ENCODE measurements at regions not wholly inside any gene's neighbourhood (a gene's known extent, or its start where the extent isn't known, plus 50 kb on each side); places are given as distances from the start of the nearest gene placed in this dataset.
"Not testable (repeated sequence)": the region's sequence is repeated elsewhere in the genome, so short reads cannot be mapped to it uniquely, and the experiment has no call there.

GRCh38 chr16:27636453-27637240 lies 86.7 kb downstream of the KATNIP start:
- 58% methylated on average over 7 of the region's 7 CpGs for WGBS (ENCODE audit: insufficient coverage)
- no peak overlapping the region for H3K27ac ChIP-seq (ENCODE audit: low read depth, low read length)
- peak in 2 of 6 donors; percentile 28 to 60 for DNase-seq (ENCODE audit: low read depth in 4 of 6, low spot score in 6 of 6)

GRCh38 chr16:27638833-27639560 lies 89.1 kb downstream of the KATNIP start:
- peaks cover 23% of the 10 kb centered on the region for H3K36me3 ChIP-seq (ENCODE audit: control insufficient read depth, insufficient read depth, low read length)
- no peaks in the 10 kb centered on the region for H3K9me3 ChIP-seq (ENCODE audit: control insufficient read depth, insufficient read depth, low read length)
- no peaks in the 10 kb centered on the region for H3K27me3 ChIP-seq (ENCODE audit: control insufficient read depth, insufficient read depth, low read length)
- DNase-seq (ENCODE audit: low read depth in 4 of 6, low spot score in 6 of 6) = peak in 1 of 6 donors; percentile 67
- no peak overlapping the region for H3K4me3 ChIP-seq (ENCODE audit: low read depth, low read length)
- peaks cover 31% of the 10 kb centered on the region for H3K4me1 ChIP-seq (ENCODE audit: control insufficient read depth, insufficient read depth, low read length)
- WGBS (ENCODE audit: insufficient coverage) = 74% methylated on average over 12 of the region's 15 CpGs
- H3K27ac ChIP-seq (ENCODE audit: low read depth, low read length) = no peak overlapping the region

More at GRCh38 chr16:27636453-27637240, 86.7 kb downstream of the KATNIP start:
- H3K4me1 ChIP-seq (ENCODE audit: control insufficient read depth, insufficient read depth, low read length) = peaks cover 31% of the 10 kb centered on the region
- H3K9me3 ChIP-seq (ENCODE audit: control insufficient read depth, insufficient read depth, low read length) = no peaks in the 10 kb centered on the region
- peaks cover 22% of the 10 kb centered on the region for H3K36me3 ChIP-seq (ENCODE audit: control insufficient read depth, insufficient read depth, low read length)
- no peak overlapping the region for H3K4me3 ChIP-seq (ENCODE audit: low read depth, low read length)
- H3K27me3 ChIP-seq (ENCODE audit: control insufficient read depth, insufficient read depth, low read length) = no peaks in the 10 kb centered on the region

- Histone ChIP-seq H3K4me3 (ENCODE audit: low read depth, low read length) (no peak overlapping the region), H3K9me3 (ENCODE audit: control insufficient read depth, insufficient read depth, low read length) (no peaks in the 10 kb centered on the region), H3K27ac (ENCODE audit: low read depth, low read length) (no peak overlapping the region), H3K27me3 (ENCODE audit: control insufficient read depth, insufficient read depth, low read length) (no peaks in the 10 kb centered on the region), H3K4me1 (ENCODE audit: control insufficient read depth, insufficient read depth, low read length) (peaks cover 26% of the 10 kb centered on the region), H3K36me3 (ENCODE audit: control insufficient read depth, insufficient read depth, low read length) (peaks cover 23% of the 10 kb centered on the region)
- peak; percentile 43 to 95 (median 60) for DNase-seq (ENCODE audit: low read depth in 4 of 6, low spot score in 6 of 6)
- 30% methylated on average over 5 of the region's 7 CpGs for WGBS (ENCODE audit: insufficient coverage)
Measured at GRCh38 chr16:27639561-27640276, 89.8 kb downstream of the KATNIP start.

- Histone ChIP-seq H3K9me3 (ENCODE audit: control insufficient read depth, insufficient read depth, low read length) (no peaks in the 10 kb centered on the region), H3K4me1 (ENCODE audit: control insufficient read depth, insufficient read depth, low read length) (peaks cover 26% of the 10 kb centered on the region), H3K4me3 (ENCODE audit: low read depth, low read length) (no peak overlapping the region), H3K36me3 (ENCODE audit: control insufficient read depth, insufficient read depth, low read length) (peaks cover 28% of the 10 kb centered on the region), H3K27ac (ENCODE audit: low read depth, low read length) (no peak overlapping the region), H3K27me3 (ENCODE audit: control insufficient read depth, insufficient read depth, low read length) (no peaks in the 10 kb centered on the region)
- no peak for DNase-seq (ENCODE audit: low read depth in 4 of 6, low spot score in 6 of 6)
- WGBS (ENCODE audit: insufficient coverage) = 88% methylated on average over 4 of the region's 6 CpGs
Measured at GRCh38 chr16:27640277-27640600, 90.3 kb downstream of the KATNIP start.

- Histone ChIP-seq H3K9me3 (ENCODE audit: control insufficient read depth, insufficient read depth, low read length) (no peaks in the 10 kb centered on the region), H3K27me3 (ENCODE audit: control insufficient read depth, insufficient read depth, low read length) (no peaks in the 10 kb centered on the region), H3K27ac (ENCODE audit: low read depth, low read length) (no peak overlapping the region), H3K36me3 (ENCODE audit: control insufficient read depth, insufficient read depth, low read length) (peaks cover 28% of the 10 kb centered on the region), H3K4me3 (ENCODE audit: low read depth, low read length) (no peak overlapping the region), H3K4me1 (ENCODE audit: control insufficient read depth, insufficient read depth, low read length) (peaks cover 23% of the 10 kb centered on the region)
- DNase-seq (ENCODE audit: low read depth in 4 of 6, low spot score in 6 of 6) = no peak
- WGBS (ENCODE audit: insufficient coverage) = 90% methylated on average over 6 of the region's 9 CpGs
Measured at GRCh38 chr16:27641260-27641659, 91.3 kb downstream of the KATNIP start.

GRCh38 chr16:27641734-27642415 lies 91.9 kb downstream of the KATNIP start:
- DNase-seq (ENCODE audit: low read depth in 4 of 6, low spot score in 6 of 6); H3K9me3 ChIP-seq (ENCODE audit: control insufficient read depth, insufficient read depth, low read length): not testable (repeated sequence)
- 100% methylated on average over 5 of the region's 10 CpGs for WGBS (ENCODE audit: insufficient coverage)

GRCh38 chr16:27642756-27643155 lies 92.8 kb downstream of the KATNIP start:
- H3K27me3 ChIP-seq (ENCODE audit: control insufficient read depth, insufficient read depth, low read length) = no peaks in the 10 kb centered on the region

More at GRCh38 chr16:27641734-27642415, 91.9 kb downstream of the KATNIP start:
- H3K27me3 ChIP-seq (ENCODE audit: control insufficient read depth, insufficient read depth, low read length); H3K4me3 ChIP-seq (ENCODE audit: low read depth, low read length); H3K27ac ChIP-seq (ENCODE audit: low read depth, low read length): not testable (repeated sequence)
- Histone ChIP-seq H3K36me3 (ENCODE audit: control insufficient read depth, insufficient read depth, low read length) (peaks cover 28% of the 10 kb centered on the region), H3K4me1 (ENCODE audit: control insufficient read depth, insufficient read depth, low read length) (peaks cover 17% of the 10 kb centered on the region)

GRCh38 chr16:27644165-27644564 lies 94.2 kb downstream of the KATNIP start:
- no peaks in the 10 kb centered on the region for H3K9me3 ChIP-seq (ENCODE audit: control insufficient read depth, insufficient read depth, low read length)
- 62% methylated on average over 8 of the region's 8 CpGs for WGBS (ENCODE audit: insufficient coverage)
- peaks cover 4% of the 10 kb centered on the region for H3K4me1 ChIP-seq (ENCODE audit: control insufficient read depth, insufficient read depth, low read length)
- no peak overlapping the region for H3K4me3 ChIP-seq (ENCODE audit: low read depth, low read length)
- no peak overlapping the region for H3K27ac ChIP-seq (ENCODE audit: low read depth, low read length)
- H3K27me3 ChIP-seq (ENCODE audit: control insufficient read depth, insufficient read depth, low read length) = no peaks in the 10 kb centered on the region
- peaks cover 20% of the 10 kb centered on the region for H3K36me3 ChIP-seq (ENCODE audit: control insufficient read depth, insufficient read depth, low read length)
- peak in 1 of 6 donors; percentile 3 for DNase-seq (ENCODE audit: low read depth in 4 of 6, low spot score in 6 of 6)

More at GRCh38 chr16:27642756-27643155, 92.8 kb downstream of the KATNIP start:
- H3K36me3 ChIP-seq (ENCODE audit: control insufficient read depth, insufficient read depth, low read length) = peaks cover 19% of the 10 kb centered on the region
- WGBS (ENCODE audit: insufficient coverage) = 71% methylated on average over 2 of the region's 4 CpGs
- H3K9me3 ChIP-seq (ENCODE audit: control insufficient read depth, insufficient read depth, low read length) = no peaks in the 10 kb centered on the region
- peak in 2 of 6 donors; percentile 17 to 49 for DNase-seq (ENCODE audit: low read depth in 4 of 6, low spot score in 6 of 6)
- H3K27ac ChIP-seq (ENCODE audit: low read depth, low read length) = no peak overlapping the region
- H3K4me3 ChIP-seq (ENCODE audit: low read depth, low read length) = no peak overlapping the region
- H3K4me1 ChIP-seq (ENCODE audit: control insufficient read depth, insufficient read depth, low read length) = peaks cover 8% of the 10 kb centered on the region

GRCh38 chr16:27645396-27645795 lies 95.5 kb downstream of the KATNIP start:
- no peak for DNase-seq (ENCODE audit: low read depth in 4 of 6, low spot score in 6 of 6)

More at GRCh38 chr16:27645396-27645795, 95.5 kb downstream of the KATNIP start:
- no peaks in the 10 kb centered on the region for H3K4me1 ChIP-seq (ENCODE audit: control insufficient read depth, insufficient read depth, low read length)
- H3K4me3 ChIP-seq (ENCODE audit: low read depth, low read length) = no peak overlapping the region
- 92% methylated on average over 2 of the region's 5 CpGs for WGBS (ENCODE audit: insufficient coverage)
- no peaks in the 10 kb centered on the region for H3K9me3 ChIP-seq (ENCODE audit: control insufficient read depth, insufficient read depth, low read length)
- H3K27ac ChIP-seq (ENCODE audit: low read depth, low read length) = no peak overlapping the region
- peaks cover 22% of the 10 kb centered on the region for H3K36me3 ChIP-seq (ENCODE audit: control insufficient read depth, insufficient read depth, low read length)
- H3K27me3 ChIP-seq (ENCODE audit: control insufficient read depth, insufficient read depth, low read length) = no peaks in the 10 kb centered on the region
